NAMALWA (cell line): ENCODE measurements at regions not wholly inside any gene's neighbourhood (a gene's known extent, or its start where the extent isn't known, plus 50 kb on each side); places are given as distances from the start of the nearest gene placed in this dataset.
"Not testable (repeated sequence)": the region's sequence is repeated elsewhere in the genome, so short reads cannot be mapped to it uniquely, and the experiment has no call there.

Experiments used
- DNase-seq: peaks from one replicate; pipeline ENCODE4 v3.0.0-alpha.2; 2015; ENCODE audit warnings: low spot score

DNA sequence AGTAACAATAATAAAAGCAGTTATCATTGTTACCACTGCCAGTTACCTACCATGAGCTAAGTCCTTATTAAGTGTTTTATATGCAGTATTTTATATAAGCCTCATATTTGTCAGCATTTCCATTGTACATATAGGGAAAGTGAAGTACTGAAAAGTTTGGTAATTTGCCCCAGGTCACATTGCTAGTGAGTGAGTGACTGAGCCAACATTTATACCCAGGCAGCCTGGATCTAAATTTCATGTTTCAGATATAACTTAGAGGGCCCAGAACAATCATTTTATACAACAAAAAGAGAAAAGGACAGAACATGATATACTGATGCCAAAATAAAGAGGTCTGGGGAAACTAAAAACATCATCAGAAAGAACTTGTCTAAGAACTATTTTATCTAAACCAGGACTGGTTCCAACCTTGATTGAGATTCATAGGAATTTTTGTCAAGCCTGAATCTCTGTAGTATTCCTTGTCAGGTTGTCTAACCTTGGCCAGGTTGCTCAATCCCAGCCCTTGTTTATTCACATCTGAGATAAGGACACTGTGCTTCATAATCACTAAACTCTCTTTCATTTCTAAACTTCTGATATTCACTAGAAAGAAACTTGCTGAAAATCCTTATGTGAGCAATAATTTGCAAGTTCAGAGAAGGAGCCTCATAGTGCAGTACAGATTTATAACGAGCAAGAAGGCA is 308.2 kb downstream of the IPMK start:
- no peak for DNase-seq

DNA sequence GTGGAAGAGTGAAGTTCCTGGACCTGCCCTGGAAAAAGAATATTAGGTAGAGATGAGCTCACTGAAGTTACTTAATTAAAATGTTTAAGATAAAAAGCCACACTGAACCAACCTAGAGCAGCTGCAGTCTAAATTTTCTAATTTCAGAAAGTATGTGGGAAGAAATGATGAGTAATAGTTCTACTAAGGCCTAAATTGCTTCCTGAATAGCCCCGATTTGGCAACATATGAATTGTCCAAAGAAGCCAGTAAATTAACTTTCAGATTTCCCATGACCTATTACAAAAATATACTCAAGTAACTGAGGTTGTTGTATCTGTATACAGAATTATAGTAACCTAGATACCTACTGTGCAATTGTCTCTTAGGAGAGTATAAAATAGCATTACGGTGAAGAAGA is 312.6 kb downstream of the IPMK start:
- DNase-seq: no peak

DNA sequence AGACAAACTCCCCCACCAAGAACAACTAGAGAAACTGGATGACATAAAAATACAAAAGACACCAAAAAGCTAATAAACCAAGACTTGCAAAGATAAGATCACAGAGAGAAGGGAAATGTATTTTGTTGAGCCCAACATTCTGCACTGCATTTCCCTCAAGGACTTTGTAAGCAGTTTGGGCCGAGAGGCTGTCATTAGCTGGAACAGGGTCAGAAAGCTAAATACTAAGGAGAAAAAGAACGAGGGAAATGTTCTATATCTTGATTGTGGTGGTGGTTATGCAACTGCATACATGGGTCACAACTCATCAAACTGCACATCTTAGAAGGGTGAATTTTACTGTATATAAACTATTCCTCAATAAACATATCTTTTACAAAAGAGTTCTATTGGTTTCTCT is 315.0 kb downstream of the IPMK start:
- DNase-seq: no peak

GRCh38 chr10:57950442-57950974 is 317.2 kb downstream of the IPMK start:
- DNase-seq: no peak

DNA sequence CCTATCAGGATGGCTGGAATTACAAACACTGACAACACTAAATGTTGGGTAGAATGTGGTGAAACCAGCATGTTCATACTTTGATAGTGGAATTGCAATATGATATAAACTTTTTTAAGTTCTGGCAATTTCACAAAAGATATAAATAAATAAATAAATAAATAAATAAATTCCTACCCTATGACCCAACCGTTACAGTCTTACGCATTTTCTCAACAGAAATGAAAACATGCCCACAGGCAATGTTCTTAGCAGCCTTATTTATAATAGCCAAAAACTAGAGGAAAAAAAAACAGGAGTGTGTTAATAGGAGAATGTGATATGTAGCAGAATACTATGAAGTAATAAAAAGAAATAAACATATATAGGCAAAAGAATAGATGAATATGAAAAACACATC is 318.9 kb downstream of the IPMK start:
- no peak for DNase-seq

- no peak for DNase-seq
Observed at GRCh38 chr10:57946833-57947232, 320.9 kb downstream of the IPMK start.

DNA sequence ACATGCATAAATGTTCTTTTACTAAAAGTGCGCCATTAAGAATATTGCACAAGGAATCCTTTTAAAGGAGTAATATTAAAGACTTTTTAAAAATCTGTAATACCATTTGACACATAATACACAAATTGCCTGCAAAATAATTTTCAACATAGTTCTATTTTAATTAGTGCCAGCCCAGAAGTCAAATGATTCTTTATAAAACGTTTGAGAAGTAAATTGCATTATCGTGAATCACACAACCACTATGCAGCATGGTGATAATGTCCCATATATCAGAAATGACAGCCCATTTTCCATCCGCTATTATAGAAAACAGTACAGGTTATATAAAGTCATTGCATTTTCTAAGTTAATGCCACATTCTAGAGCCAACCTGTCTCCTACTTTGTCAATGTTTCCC is 324.0 kb downstream of the IPMK start:
- no peak for DNase-seq

DNA sequence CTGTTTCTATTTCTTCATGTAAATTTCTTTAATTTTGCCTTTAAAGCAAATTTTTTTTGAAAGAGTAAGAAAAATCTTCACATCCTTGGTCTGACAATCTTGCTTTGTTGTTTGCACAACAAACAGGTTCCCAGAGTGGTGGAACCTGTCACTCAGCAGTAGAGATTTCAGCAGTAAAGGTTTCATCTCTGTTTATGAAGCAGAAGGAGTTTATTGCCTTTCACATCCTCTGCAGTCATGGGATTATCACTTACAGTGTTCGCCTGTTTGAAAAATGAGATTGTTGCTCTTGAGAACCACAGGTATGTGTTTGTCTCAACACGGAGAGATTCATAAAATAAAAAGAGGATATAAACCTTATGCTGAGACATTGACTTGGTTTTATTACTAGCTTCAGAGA is 342.6 kb downstream of the IPMK start:
- no peak for DNase-seq

DNA sequence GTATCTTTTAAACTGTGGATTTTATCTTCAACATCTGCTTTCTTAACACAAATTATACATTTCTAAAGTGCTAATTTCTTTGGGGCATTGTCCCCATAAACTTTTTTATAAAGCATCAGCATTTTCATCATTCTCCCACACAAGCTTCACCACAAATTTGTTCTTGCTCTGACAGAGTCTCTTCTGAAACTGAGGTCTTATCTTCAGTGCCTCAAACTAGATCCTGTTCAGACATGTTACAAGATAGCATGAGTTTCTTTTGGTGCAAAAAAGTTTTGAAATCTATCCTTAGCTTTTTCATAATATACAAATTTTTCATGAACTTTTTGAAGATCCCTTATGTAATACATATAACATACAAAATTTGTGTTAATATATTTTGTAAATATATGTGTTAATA is 346.6 kb downstream of the IPMK start:
- DNase-seq: no peak

- DNase-seq: no peak
Observed at GRCh38 chr10:57919864-57920263, 347.8 kb downstream of the IPMK start.

- no peak for DNase-seq
Observed at GRCh38 chr10:57917019-57917418, 350.7 kb downstream of the IPMK start.

- DNase-seq: no peak
Observed at GRCh38 chr10:57905861-57906260, 361.8 kb downstream of the IPMK start.

- DNase-seq: no peak
Observed at GRCh38 chr10:57905010-57905409, 362.7 kb downstream of the IPMK start.

DNA sequence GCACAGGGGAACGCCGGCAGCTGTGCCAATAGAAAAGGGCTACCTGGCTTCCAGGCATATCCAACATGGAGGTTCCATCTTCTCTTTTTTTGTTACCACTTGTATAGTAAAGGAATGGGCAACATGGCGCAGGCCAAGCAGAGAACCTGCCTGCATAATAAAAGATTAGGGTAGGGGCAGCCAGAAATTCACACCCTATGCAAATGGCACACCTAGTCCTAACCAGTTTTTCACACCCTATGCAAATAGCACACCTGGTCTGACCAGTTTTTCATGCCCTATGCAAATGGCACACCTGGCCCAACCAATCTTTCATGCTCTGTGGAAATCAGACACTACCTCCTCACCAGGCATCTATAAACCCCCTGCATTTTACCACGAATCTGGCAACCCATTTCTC is 369.5 kb downstream of the IPMK start:
- no peak for DNase-seq

- DNase-seq: no peak
Observed at GRCh38 chr10:57897611-57898010, 370.1 kb downstream of the IPMK start.

DNA sequence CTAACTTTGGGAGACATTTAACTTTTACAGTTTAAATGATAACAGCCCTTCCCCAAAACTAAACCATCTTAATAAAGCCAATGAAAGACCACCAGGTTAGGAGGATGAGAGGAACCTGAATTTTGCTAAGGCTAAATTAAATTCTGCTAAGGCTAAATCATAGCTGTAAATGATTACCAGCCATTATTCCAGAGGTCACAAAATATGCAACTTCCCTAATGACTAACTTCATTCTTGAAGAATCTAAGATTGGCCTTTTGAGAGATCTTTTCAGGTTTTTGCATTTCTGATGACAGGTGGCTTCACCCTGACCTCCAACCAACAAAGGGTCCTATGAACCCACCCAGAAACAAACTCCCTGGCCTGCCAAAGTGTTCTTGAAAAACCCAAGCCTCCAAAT is 373.3 kb downstream of the IPMK start:
- DNase-seq: no peak

DNA sequence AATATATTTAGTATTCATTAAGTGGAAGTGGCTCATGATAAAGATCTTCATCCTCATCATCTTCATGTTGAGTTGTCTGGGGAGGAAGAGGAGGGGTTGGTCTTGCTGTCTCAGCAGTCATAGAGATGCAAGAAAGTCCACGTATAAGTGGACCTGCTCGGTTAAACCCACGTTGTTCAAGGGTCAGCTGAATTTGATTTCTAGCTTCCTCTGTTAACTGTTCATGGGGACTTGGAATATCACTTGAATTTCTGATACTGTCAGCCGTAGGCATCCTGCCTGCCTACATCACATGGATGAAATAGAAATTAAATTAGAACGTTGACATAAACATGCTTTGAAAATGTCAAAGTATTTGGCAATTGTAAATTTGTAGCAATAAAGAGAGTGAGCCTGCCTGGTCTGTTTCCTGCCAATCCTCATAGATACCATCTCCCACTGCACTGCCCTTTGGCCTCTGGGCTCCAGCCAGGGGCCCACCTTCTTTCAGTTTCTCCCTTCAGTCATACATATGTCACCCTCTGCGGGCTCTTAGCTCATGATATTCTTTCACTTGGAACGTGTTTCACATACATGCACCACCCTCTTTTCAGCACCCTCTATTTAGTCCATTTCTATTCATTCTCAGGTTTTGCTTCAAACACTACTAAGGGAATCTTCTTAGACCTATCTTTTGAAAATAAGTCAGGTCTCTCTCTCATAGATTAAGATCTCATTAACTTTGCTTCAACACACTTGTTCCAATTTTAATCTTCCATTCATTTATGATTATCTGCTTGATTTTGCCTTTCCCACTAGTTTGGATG is 376.3 kb downstream of the IPMK start:
- no peak for DNase-seq

DNA sequence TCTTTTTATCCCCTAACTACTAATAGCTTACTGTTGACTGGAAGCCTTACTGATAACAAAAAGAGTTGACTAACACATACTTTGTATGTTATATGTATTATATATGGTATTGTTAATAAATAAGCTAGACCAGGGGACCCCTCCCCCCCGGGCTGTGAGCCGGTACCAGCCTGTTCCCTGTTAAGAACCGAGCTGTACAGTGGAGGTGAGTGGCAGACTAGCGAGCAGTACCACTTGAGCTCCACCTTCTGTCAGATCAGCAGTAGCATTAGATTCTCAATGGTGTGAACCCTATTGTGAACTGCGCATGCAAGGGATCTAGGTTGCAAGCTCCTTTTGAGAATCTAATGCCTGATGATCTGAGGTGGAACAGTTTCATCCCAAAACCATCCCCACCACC is 377.0 kb downstream of the IPMK start:
- DNase-seq: no peak

DNA sequence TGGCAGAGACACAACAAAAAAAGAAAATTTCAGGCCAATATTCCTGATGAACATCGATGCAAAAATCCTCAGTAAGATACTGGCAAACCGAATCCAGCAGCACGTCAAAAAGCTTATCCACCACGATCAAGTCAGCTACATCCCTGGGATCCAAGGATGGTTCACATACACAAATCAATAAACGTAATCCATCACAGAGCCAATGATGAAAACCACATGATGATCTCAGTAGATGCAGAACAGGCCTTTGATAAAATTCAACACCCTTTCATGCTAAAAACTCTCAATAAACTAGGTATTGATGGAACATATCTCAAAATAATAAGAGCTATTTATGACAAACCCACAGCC is 382.1 kb downstream of the IPMK start:
- not testable (repeated sequence) for DNase-seq

DNA sequence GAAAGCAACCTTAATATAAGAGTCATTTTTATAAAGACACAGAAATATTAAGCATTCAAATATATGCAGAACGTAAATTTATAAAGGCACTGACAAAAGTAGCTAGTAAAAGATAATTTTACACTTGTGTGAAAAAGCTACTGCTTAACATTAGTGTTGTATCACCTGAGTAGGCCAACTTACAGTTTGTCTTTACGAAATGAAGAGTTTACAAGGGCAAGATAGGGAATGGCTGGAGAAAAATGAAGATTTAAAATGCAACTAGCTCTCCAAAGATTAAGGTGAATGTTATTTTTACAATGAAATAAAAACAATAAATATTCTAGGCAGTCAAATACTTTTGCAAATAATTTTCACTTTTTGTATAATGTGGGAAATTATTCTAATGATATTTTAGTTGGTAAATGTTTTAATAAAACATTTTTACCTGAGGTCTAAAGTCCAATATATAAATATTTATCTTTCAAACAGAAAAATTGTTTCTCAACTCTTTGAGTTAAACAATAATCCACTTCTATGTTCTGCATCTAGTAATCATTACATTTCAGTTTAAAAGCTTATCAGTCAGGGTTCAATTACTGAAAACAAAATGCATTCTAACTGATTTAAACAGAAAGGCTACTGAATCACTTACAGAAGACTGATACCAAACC is 382.6 kb downstream of the IPMK start:
- DNase-seq: no peak

- DNase-seq: no peak
Observed at GRCh38 chr10:57884407-57884806, 383.3 kb downstream of the IPMK start.

DNA sequence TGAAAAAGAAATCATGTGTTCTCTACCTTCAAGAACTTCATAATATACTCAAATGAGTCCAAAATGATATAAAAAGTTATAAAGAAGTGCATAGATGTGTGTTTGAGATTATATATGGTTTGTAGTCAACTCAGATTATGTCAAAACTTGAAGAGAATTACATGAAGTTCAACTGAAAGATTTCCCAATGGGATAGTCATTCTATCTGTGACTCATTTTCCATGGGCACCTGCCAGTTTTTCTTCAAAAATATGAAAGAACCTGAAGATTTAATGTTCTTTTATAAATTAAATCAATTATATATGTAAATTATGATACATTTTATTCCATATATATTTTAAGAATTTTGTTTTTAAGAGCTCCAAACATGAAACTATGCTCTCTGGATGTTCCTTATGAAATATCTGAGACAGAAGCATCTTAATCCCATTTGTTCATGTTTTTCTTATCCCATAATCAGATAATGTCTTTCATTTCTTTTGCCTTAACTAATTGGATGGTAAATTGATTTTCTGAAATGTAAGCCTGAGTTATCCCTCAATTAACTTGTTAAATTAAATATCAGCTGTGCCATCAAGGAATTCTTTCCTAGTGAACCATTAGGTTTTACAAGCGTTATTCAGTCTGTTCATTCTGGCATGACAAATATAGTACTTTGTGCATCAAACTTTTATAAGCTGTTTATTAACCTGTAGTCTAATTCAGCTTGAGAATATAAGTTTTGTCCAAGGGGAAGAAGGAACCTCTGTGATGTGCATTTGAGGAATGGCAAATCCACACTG is 387.1 kb downstream of the IPMK start:
- no peak for DNase-seq
